Neural progenitor cell (in vitro differentiated cells): ENCODE measurements at regions not wholly inside any gene's neighbourhood (a gene's known extent, or its start where the extent isn't known, plus 50 kb on each side); places are given as distances from the start of the nearest gene placed in this dataset. TPM values are rescaled to one million over a fixed set of nuclear protein-coding genes. Genes with fewer than 3 reads are reported as not detected.

ENCODE experiments used
- DNase-seq: peaks from one replicate; pipeline ENCODE4 v3.0.0-alpha.2; 2016; ENCODE audit warnings: low spot score
- H2AFZ ChIP-seq: fragments of 200-600 bp; sonication (generic); replicated peaks from 2 replicates; pipeline ENCODE4 v1.6.1; 2016; ENCODE audit warnings: antibody characterized with exemption
- H3F3A ChIP-seq: fragments of 200-600 bp; sonication (generic); 2 replicates; pipeline ENCODE4 v1.6.1; 2016; ENCODE audit warnings: antibody characterized with exemption, low read depth
- H3K27ac ChIP-seq: fragments of 200-600 bp; sonication (generic); 2 replicates; pipeline ENCODE4 v1.5.1; 2016; ENCODE audit warnings: mild to moderate bottlenecking
- H3K27me3 ChIP-seq: fragments of 200-600 bp; sonication (generic); 2 replicates; pipeline ENCODE4 v1.6.1; 2016; ENCODE audit warnings: mild to moderate bottlenecking, moderate library complexity
- H3K36me3 ChIP-seq: fragments of 200-600 bp; sonication (generic); 2 replicates; pipeline ENCODE4 v1.5.1; 2016
- H3K4me1 ChIP-seq: fragments of 200-600 bp; sonication (generic); 2 replicates; pipeline ENCODE4 v1.6.1; 2016; ENCODE audit warnings: mixed run types
- H3K4me2 ChIP-seq: fragments of 200-600 bp; sonication (generic); 2 replicates; pipeline ENCODE4 v1.6.1; 2016
- H3K4me3 ChIP-seq: fragments of 200-600 bp; sonication (generic); 2 replicates; pipeline ENCODE4 v1.5.1; 2016
- H3K79me2 ChIP-seq: fragments of 200-600 bp; sonication (generic); 2 replicates; pipeline ENCODE4 v1.6.1; 2016; ENCODE audit warnings: low read depth
- H3K9ac ChIP-seq: fragments of 200-600 bp; sonication (generic); 2 replicates; pipeline ENCODE4 v1.6.1; 2016
- H3K9me3 ChIP-seq: fragments of 200-600 bp; sonication (generic); 2 replicates; pipeline ENCODE4 v1.5.1; 2016; ENCODE audit warnings: low read depth
- H4K20me1 ChIP-seq: fragments of 200-600 bp; sonication (generic); 2 replicates; pipeline ENCODE4 v1.6.1; 2016; ENCODE audit warnings: low read depth
- H3K27ac Mint-ChIP-seq: 3 replicates; pipeline ENCODE4 v1.8.0; 2021; ENCODE audit warnings: mixed read lengths
- H3K27me3 Mint-ChIP-seq: 2 replicates; pipeline ENCODE4 v1.8.0; 2022; ENCODE audit warnings: low read depth, mild to moderate bottlenecking, inconsistent platforms, moderate library complexity, mixed read lengths; ENCODE audit not compliant: insufficient read depth
- H3K36me3 Mint-ChIP-seq: 3 replicates; pipeline ENCODE4 v1.8.0; 2021; ENCODE audit warnings: mixed read lengths
- H3K4me1 Mint-ChIP-seq: 3 replicates; pipeline ENCODE4 v1.8.0; 2021; ENCODE audit warnings: mixed read lengths
- H3K4me3 Mint-ChIP-seq: 3 replicates; pipeline ENCODE4 v1.8.0; 2021; ENCODE audit warnings: mild to moderate bottlenecking, moderate library complexity, mixed read lengths
- H3K9me3 Mint-ChIP-seq: 3 replicates; pipeline ENCODE4 v1.8.0; 2020; ENCODE audit warnings: mixed read lengths
- CTCF ChIP-seq: fragments of 200-600 bp; sonication (generic); IDR thresholded peaks from 2 replicates; pipeline ENCODE4 v1.5.1; 2017; ENCODE audit warnings: antibody characterized with exemption, mild to moderate bottlenecking
- EZH2 ChIP-seq: fragments of 200-600 bp; sonication (generic); IDR thresholded peaks from 2 replicates; pipeline ENCODE4 v1.6.1; 2017; ENCODE audit warnings: antibody characterized with exemption, mild to moderate bottlenecking, moderate library complexity
- EZH2phosphoT487 ChIP-seq: fragments of 200-600 bp; sonication (generic); IDR thresholded peaks from 2 replicates; pipeline ENCODE4 v1.6.1; 2017; ENCODE audit warnings: antibody characterized with exemption
- small RNA-seq: library from RNA; depleted of rRNA; stranded (forward); fragments of <200 nt; gene quantifications from one replicate; pipeline ENCODE3, GENCODE V24; 2015

GRCh38 chr2:15886231-15886630 lies 54.1 kb upstream of the MYCN start:
- H3K27ac Mint-ChIP-seq = no peak overlapping the region
- no peaks in the 10 kb centered on the region for H3K36me3 Mint-ChIP-seq
- no peak overlapping the region for H3K9ac ChIP-seq
- no peak overlapping the region for H3K4me3 Mint-ChIP-seq
- peak overlapping the region; percentile 50 for H2AFZ ChIP-seq
- H3K36me3 ChIP-seq = no peaks in the 10 kb centered on the region
- H3K9me3 ChIP-seq = no peaks in the 10 kb centered on the region
- no peak overlapping the region for H3K4me3 ChIP-seq
- no peak overlapping the region for H3K27ac ChIP-seq
- H3K27me3 Mint-ChIP-seq = no peaks in the 10 kb centered on the region
- TF ChIP-seq EZH2 (no peak), CTCF (no peak), EZH2phosphoT487 (no peak)
- H3K9me3 Mint-ChIP-seq = no peaks in the 10 kb centered on the region
- H3F3A ChIP-seq = peaks cover 9% of the 10 kb centered on the region
- peaks cover 30% of the 10 kb centered on the region for H3K4me1 ChIP-seq
- no peaks in the 10 kb centered on the region for H3K79me2 ChIP-seq
- no peak overlapping the region for H3K4me2 ChIP-seq
- no peak for DNase-seq
- no peaks in the 10 kb centered on the region for H3K27me3 ChIP-seq
- H4K20me1 ChIP-seq = no peaks in the 10 kb centered on the region
- peaks cover 35% of the 10 kb centered on the region for H3K4me1 Mint-ChIP-seq

GRCh38 chr2:15889442-15890123 lies 50.8 kb upstream of the MYCN start:
- H3K4me1 Mint-ChIP-seq = peaks cover 64% of the 10 kb centered on the region

GRCh38 chr2:15890124-15890754 lies 50.1 kb upstream of the MYCN start:
- no peak for DNase-seq
- Mint-ChIP-seq H3K9me3 (no peaks in the 10 kb centered on the region), H3K4me3 (no peak overlapping the region), H3K27ac (peak overlapping the region; percentile 27), H3K36me3 (no peaks in the 10 kb centered on the region), H3K4me1 (peaks cover 67% of the 10 kb centered on the region), H3K27me3 (peaks cover 2% of the 10 kb centered on the region)
- TF ChIP-seq CTCF (no peak), EZH2phosphoT487 (no peak), EZH2 (no peak)
- Histone ChIP-seq H4K20me1 (no peaks in the 10 kb centered on the region), H3K9ac (no peak overlapping the region), H3K79me2 (no peaks in the 10 kb centered on the region), H2AFZ (no peak overlapping the region), H3K27ac (no peak overlapping the region), H3K4me1 (peaks cover 62% of the 10 kb centered on the region), H3F3A (peaks cover 14% of the 10 kb centered on the region), H3K36me3 (no peaks in the 10 kb centered on the region), H3K4me3 (no peak overlapping the region), H3K27me3 (no peaks in the 10 kb centered on the region), H3K4me2 (no peak overlapping the region), H3K9me3 (no peaks in the 10 kb centered on the region)

More at GRCh38 chr2:15889442-15890123, 50.8 kb upstream of the MYCN start:
- H3K4me3 Mint-ChIP-seq = peak overlapping the region; percentile 48
- Histone ChIP-seq H4K20me1 (no peaks in the 10 kb centered on the region), H3K4me3 (no peak overlapping the region), H2AFZ (peak overlapping the region; percentile 76), H3K27me3 (no peaks in the 10 kb centered on the region), H3K9me3 (no peaks in the 10 kb centered on the region), H3K4me1 (peaks cover 55% of the 10 kb centered on the region), H3K36me3 (no peaks in the 10 kb centered on the region), H3K27ac (no peak overlapping the region), H3K4me2 (peak overlapping the region; percentile 47), H3F3A (peaks cover 12% of the 10 kb centered on the region), H3K9ac (no peak overlapping the region), H3K79me2 (no peaks in the 10 kb centered on the region)
- peak overlapping the region; percentile 92 for H3K27ac Mint-ChIP-seq
- no peaks in the 10 kb centered on the region for H3K9me3 Mint-ChIP-seq
- no peak for DNase-seq
- H3K36me3 Mint-ChIP-seq = no peaks in the 10 kb centered on the region
- peaks cover 2% of the 10 kb centered on the region for H3K27me3 Mint-ChIP-seq
- TF ChIP-seq EZH2 (no peak), EZH2phosphoT487 (no peak), CTCF (no peak)

Small RNA genes lying in the stretch of these regions (small RNA-seq; reads per million reads assigned to genes)
- gene RNU5E-7P = not detected
